Inflammatory macrophage treated with lipopolysaccharide for 4 hours (primary cell): ENCODE measurements at regions not wholly inside any gene's neighbourhood (a gene's known extent, or its start where the extent isn't known, plus 50 kb on each side); places are given as distances from the start of the nearest gene placed in this dataset.

Source experiments
- DNase-seq: peaks from one replicate; pipeline ENCODE4 v3.0.0-alpha.2; 2020

- no peak for DNase-seq
These were observed 186.2 kb downstream of the ERMARD start for GRCh38 chr6:169937389-169938261.

- no peak for DNase-seq
These were observed 185.0 kb downstream of the ERMARD start for GRCh38 chr6:169936355-169936975.

DNA sequence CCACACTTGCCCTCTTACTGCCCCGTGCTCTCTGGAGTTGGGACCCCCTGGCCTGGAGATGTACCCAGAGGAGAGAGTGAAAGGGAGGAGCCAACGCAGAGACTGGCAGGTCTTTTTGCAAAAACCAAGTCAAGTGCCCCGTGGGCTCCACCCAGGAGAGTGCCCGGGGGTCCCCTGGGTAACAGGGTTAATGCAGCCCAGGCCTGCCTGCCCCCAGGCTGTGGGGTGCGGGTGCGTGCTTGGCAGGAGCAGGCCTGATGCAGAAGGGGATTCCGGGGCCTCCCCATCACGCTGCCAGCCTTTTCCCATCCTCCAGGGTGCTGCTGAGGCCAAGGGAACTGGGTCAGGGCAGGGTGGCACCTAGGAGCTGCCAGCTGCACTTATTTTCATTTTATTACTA lies 184.4 kb downstream of the ERMARD start:
- DNase-seq, result no peak

DNA sequence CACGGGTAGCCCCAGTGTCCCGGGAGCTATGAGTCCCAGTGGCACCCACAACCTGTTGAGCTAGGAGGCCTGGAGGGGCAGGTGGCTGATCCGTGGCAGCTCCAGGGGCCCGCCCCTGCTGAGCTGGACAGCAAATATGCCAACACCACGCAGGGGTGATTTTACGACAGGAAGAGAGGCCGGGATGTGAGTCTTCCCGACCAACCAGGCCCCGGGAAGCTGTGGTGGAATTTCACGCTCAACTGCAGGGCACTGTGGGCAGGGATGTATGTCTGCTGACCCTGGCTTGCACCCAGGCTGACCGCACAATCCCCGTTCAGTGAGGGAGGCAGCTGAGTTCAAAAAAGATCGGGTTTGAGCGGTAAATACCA lies 183.9 kb downstream of the ERMARD start:
- DNase-seq, result no peak

DNA sequence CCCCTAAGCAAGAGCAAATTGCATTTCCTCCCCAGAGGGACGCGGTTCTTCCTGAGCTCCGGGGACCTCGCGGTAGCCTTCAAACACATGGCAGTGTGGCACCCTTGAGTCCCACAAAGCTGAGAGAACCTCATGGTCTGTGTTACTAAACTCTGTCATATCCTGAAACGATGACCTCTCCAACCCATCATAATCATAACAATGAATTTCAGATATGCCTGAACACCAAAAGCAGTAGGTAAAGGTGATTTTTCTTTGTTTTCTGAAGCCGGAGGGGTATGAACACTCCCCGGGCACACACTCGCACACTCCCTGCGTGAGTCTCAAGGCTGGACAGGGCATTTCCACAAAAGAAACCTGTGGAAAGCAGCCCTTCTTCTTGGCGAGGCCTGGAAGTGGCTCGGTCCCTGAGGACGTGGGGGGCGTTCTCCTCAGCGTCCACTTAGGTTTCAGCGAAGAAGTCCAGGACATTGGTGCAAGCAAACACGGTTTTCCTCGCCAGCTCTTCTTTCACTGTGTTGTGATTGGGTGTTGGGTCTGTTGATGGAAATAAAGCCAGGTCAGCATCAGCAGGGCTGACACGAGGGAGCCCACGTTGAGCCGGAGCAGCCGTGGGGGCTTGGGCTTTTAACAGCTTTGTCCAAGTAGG lies 183.4 kb downstream of the ERMARD start:
- DNase-seq, result no peak

DNA sequence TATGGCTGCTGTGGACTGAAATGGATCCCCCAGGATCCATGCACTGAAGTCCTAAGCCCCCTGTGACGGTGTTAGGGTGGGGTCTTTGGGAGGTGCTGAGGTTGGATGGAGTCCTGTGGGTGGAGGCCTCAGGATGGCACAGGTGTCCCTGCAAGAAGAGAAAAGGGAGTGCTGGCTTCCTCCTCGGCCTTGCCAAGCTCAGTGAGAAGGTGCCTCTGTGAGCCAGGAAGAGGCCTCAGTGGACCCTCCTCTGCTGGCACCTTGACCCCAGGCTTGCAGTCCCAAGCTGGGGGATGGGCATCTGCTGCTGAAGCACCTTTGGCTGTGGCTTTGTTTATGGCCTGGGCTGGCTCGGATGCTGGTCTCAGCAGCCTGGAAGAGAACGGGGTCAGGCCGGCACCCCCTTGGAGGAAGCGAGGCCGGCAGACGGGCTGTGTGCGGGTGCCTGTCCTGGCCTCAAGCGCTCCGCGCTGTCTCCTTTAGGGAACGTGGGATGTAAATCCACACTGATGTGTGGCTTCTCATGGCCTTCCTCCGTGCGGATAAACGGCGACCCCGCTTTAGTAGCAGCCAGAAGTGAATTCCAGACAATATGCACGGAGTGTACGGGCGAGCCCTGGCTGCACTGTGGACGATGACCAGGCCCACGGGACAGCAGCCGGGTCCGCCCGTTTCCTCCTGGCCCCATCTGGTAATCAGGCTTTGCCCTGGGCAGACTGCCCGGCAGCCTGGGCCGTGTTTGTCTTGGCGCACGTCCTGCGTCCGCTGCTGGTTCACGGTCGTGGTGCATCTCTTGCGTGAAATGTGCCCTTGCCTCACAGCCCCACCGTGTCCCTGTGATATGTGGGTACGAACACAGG lies 182.6 kb downstream of the ERMARD start:
- no peak for DNase-seq

GRCh38 chr6:169933251-169933821 lies 181.9 kb downstream of the ERMARD start:
- DNase-seq, result no peak

GRCh38 chr6:169932491-169932890 lies 181.1 kb downstream of the ERMARD start:
- DNase-seq, result no peak

DNA sequence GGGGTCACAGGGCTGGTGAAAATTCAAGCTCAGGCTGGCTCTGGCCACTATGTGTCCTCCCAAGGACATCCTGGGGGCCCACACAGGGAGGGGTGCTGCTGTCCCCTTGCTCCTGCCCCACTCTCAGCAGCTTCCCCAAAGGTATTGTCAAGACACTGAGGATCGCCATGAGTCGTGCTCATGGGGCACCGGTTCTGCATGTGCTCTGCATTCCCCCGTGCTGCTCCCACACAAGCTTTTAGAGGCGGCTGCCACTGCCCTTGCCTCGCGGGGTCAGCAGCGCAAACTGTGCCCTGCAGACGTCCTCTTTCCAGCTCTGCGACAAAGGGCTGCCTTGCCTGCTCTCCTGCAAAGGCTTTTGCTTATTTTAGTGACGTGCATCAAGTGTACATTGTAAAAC lies 179.8 kb downstream of the ERMARD start:
- DNase-seq, result no peak

DNA sequence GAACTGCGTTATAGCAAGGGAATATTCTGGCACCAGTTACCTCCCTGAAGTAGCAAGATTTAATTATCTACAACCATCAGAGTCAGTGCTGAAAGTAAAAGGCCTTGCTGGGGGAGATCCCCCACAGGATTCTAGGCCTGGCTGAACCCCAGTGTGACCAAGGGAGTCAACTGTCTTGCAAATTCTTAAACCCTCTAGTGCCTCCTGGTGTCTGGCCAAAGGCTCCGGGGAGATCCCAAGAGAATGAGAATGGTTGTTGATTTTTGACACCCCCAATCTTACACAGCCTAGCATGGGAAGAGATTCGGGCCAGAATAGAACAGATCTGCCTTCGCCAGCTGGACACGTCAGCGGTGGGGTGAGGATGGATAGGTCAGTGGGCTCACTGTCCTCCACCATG lies 179.4 kb downstream of the ERMARD start:
- no peak for DNase-seq

DNA sequence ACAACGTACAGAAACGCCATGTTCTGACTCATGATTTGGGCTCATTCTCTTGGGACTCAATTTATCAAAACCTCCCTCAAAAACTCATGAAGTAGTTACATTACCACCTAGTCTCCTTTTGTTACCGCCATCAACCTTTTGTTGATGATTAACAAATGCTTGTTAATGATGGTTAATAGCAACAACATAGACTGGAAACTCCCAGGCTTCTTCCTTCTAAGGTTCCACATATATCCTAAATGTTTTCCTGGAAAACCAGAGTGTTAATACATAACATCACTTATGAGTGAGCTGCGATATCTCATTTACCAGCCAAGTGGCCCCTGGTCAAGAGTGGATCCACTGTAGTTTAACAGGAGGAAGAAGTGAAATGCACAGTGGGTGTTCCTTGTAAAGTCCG lies 176.3 kb downstream of the ERMARD start:
- no peak for DNase-seq

DNA sequence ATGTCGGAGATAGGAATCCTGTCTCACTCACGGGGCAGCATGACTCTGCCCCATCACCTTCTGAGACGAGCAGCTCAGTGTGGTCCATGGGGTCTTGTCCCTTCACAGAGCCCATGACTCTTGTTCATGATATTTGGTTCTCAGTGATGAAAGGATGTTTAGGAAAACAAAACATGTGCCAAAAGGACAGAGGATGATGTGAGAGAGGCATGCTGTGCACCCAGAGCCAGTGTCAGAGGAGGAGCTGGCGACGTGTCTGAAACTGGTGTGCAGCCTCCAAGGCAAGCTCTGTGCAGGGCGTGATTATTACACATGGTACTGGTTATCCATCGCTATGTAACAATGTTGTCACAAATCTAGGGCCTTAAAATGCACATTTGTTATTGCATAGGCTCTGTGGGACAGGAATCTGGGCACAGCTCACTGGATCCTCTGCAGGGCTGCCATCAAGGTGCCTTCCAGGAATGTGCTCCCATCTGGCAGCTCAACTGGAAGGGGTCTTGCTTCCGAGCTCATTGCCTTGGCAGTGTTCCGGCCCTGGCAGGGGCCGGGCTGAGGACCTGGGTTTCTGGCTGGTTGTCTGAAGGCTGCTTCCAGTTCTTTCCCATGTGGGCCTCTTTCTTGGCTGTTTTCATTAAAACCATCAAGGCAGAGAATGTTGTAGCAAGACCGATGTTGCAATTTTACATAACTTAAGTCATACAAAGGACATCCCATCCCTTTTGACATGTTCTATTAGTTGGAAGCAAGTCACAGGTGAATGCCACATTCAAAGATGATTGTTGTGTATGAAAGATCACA lies 175.4 kb downstream of the ERMARD start:
- no peak for DNase-seq

DNA sequence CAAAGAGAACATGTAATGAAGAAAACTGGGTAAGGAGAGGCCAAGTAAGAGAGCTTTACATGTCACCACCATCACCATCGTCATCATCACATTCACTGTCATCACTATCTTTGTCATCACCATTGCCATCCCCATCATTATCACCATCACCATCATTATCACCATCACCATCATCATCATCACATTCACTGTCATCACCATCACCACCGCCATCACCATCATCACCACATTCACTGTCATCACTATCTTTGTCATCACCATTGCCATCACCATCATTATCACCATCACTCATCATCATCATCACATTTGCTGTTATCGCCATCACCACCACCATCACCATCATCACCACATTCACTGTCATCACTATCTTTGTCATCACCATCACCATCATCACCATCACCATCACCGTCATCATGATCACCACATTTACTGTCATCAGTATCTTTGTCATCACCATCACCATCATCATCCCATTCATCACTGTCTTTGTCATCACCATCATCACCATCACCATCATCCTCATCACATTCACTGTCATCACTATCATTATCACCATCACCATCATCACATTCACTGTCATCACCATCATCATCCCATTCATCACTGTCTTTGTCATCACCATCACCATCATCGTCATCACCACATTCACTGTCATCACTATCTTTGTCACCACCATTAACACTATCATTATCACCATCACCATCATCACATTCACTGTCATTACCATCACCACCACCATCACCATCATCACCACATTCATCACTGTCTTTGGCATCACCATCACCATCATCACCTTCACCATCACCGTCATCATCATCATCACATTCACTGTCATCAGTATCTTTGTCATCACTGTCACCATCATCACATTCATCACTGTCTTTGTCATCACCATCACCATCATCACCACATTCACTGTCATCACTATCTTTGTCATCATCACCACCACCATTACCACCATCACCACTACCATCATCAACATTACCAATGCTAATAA lies 172.3 kb downstream of the ERMARD start:
- DNase-seq, result no peak

DNA sequence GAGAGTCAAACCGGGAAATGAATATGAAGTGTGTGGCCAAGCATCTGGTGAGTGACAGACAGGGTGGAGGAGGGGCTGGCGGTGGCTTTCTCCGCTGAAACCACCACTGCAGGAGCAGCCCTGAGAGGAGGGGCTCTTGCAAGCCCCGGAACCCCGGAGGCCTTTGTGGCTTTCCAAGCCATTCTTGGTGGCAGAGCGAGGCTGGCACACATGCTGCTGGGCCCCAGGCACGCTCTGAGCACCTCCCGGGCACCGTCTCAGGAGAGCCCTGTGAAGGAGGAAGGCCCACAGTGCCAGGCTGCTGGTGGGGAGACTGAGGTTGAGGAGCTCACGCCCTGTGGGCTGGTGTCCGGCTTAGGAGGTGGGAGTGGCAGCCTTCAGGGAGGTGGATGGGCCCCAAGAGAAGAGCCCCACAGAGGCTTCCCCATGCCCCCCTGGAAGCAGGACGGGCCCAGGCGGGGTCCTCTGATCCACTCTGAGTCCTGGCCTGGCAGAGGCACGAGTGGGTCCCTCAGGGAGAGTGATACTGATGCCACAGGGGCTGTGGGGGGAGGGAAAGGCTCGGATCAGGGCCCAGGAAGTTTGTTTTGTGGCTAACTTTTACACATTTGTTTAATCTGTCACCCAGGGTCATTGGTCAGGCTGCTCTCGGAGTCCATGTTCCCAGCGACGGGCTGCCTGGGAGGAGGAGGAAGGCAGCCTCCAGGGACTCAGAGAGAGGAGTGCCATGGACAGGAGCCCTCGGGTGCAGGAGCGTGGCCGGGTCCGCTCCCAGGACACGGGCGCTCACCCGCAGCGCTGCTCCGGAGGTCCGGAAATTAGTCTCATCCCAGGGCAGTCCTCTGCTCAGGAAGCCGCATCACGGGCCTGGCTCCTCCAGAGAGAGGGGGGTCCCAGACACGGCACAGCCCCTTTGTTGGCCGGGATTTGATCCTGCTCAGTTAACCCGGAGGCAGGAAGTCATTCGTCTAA lies 170.7 kb downstream of the ERMARD start:
- DNase-seq, result no peak

GRCh38 chr6:169921217-169921616 lies 169.8 kb downstream of the ERMARD start:
- DNase-seq, result no peak

DNA sequence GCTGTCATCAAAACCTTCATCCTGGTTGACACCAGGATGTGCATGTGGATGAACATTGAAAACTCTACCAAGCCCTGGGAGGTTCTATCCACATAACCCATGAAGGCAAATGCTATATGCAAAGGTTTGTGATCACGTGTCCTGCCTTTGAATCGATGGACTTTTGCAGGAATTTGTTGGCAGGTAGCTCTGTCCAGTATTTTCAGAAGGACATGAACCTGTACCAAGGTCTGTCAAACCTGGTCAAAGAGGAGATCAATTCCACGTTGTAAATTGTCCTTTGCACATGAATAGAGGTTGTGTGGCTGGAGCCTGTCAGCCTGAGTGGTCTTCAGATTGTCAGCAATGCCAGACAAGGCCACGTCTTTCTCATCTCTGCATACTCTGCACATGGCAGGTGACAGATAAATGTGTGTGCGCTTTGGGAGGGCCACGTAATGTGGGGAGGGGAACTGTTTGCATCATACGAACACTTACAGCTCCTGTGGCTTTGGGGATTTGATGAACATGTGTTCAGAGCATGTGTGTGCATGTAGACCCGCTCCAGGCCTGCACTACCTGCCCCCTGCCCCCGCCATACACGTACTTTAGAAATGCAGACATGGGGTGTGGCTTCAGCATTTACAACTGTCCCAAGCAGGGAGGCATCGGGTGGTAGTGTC lies 169.1 kb downstream of the ERMARD start:
- DNase-seq, result no peak

DNA sequence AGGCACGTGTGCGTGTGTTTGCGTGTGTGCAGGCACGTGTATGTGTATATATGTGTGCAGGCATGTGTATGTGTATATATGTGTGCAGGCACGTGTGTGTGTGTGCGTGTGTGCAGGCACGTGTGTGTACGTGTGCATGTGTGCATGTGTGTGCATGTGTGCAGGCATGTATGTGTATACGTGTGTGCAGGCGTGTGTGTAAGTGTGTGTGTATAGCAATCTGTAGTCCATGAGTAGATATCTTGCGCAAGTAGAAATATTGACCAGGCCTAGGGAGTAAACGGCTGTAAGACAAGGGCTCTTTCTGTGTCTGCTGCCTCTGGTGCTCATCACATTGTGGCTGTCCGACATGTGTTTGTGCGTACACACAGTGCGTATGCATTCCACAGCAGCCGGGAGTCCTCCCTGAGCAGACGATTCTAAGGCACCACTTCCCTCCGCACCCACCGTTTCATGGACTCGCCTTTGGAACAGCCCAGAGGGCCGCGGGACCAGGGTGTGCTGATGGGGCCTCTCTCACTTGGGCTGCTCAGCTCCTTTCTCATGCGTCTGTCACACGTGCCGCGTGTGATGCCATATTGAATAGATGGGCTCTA lies 167.6 kb downstream of the ERMARD start:
- DNase-seq, result no peak

GRCh38 chr6:169918239-169918953 lies 167.0 kb downstream of the ERMARD start:
- no peak for DNase-seq
